GM19452 (cell line): ENCODE measurements at regions not wholly inside any gene's neighbourhood (a gene's known extent, or its start where the extent isn't known, plus 50 kb on each side); places are given as distances from the start of the nearest gene placed in this dataset.

Experiments used
- ATAC-seq: cut with Tn5 transposase; IDR thresholded peaks from one replicate; pipeline ENCODE4 v1.9.1; 2021; ENCODE audit not compliant: unreplicated experiment

GRCh38 chr11:45089251-45089650, 57.2 kb upstream of the PRDM11 start:
- ATAC-seq: no peak

- ATAC-seq: no peak
These were observed 56.6 kb upstream of the PRDM11 start for GRCh38 chr11:45089676-45090499.

GRCh38 chr11:45090607-45091006, 55.8 kb upstream of the PRDM11 start:
- no peak for ATAC-seq

GRCh38 chr11:45091563-45092403, 54.7 kb upstream of the PRDM11 start:
- no peak for ATAC-seq

- ATAC-seq: no peak
These were observed 54.0 kb upstream of the PRDM11 start for GRCh38 chr11:45092404-45092785.

- no peak for ATAC-seq
These were observed 53.3 kb upstream of the PRDM11 start for GRCh38 chr11:45092901-45093760.

GRCh38 chr11:45093761-45094455, 52.5 kb upstream of the PRDM11 start:
- no peak for ATAC-seq

- no peak for ATAC-seq
These were observed 51.3 kb upstream of the PRDM11 start for GRCh38 chr11:45094958-45095690.

- ATAC-seq: no peak
These were observed 50.8 kb upstream of the PRDM11 start for GRCh38 chr11:45095691-45096010.

GRCh38 chr11:45096636-45097035, 49.8 kb upstream of the PRDM11 start:
- no peak for ATAC-seq
